Stimulated activated naive CD4-positive, alpha-beta T cell (primary cell): ENCODE measurements at regions not wholly inside any gene's neighbourhood (a gene's known extent, or its start where the extent isn't known, plus 50 kb on each side); places are given as distances from the start of the nearest gene placed in this dataset.
"Not testable (repeated sequence)": the region's sequence is repeated elsewhere in the genome, so short reads cannot be mapped to it uniquely, and the experiment has no call there.

Experiments
- DNase-seq, 6 experiments: peaks; one replicate each; lab custom pipeline; 2025; lab: John Stamatoyannopoulos, UW

DNA sequence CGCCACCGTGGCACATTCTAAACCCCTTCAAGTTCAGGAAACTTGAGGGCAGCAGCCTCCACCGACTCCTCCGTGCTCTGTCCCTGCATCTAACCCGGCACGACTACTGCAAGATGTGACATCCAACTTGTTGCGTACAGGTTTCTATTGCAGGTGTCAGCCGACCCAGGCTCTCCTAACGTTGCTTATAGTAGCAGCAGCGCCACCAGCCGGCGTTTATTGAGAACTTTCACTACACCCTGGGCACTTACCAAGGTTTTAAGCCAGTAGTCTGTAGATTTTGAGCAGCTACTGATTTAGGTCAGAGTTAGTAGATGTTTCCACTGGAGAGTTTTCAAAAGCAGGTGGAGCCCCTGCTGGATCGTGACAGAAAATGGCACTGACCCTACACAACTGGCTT is 200.6 kb upstream of the PRKX start:
- DNase-seq, result not testable (repeated sequence)

DNA sequence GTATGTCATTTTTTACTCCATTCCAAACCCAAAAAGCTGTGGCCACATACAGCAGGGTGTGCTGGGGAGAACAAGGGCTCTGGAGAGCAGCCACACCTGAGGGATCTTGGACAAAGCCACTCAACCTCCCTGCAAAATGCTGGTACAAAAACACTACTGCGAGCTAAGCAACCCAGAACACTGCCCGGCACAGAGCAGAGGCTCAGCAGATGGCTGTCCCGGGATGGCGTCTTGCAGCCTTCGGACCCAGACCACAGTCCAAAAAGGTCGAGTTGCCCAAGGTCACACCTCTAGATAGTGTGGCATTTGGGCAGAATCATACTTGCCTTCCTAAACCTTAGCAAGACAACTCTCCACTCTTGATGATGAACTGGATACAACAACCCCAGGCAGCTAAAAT is 197.6 kb upstream of the PRKX start:
- DNase-seq, result not testable (repeated sequence)

DNA sequence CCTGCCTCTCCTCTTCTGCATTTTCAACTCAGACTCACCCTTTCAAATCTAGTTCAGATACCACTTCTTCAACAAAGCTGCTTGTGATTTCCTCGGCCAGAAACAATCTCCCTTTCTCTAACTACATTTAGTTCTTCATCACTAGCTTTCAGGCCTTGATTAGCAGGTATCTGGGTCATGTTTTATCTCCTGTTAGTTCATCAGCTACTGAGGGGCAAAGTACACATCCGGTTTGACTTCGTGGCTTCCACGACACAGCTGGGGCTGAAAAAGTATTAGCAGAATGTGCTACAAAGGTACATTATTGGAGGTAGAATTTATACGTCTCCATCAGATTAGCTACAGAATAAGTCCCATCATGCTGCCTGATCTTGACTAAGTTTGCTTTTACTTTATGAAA is 197.2 kb upstream of the PRKX start:
- DNase-seq, result not testable (repeated sequence)

DNA sequence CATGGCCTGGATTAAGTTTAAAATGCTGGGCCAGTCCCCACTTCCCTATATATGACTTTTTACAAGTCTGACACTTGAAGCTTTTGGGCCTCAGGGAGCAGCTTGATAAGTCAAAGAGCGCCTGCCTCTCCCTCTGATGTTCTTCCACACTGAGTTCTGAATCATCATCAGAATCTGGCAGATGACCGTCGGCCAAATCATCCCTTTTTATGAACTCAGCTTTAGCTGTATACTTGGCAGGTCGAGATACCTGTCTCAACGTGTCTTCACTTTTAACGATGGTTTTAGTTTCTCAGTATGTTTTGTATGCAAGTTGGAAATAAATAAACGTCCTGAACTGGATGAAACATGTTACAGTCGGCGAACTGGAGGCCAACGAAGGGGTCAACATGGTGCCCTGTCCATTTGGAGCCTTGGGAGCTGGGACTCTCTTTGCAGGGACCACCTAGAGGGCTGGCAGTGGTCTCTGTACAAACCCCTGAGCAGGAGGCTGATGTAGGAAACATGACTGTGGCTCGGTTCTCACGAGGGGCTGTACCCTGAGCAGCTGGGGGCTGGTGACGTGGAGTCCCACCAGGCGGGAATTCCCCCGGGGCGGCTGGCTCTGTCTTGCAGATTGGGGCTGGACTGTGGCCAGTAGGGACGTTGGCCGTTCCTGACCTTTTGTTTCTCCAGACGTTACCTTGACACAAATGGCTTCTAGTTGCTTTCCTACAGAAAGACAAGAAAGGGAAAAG is 192.2 kb upstream of the PRKX start:
- not testable (repeated sequence) for DNase-seq

DNA sequence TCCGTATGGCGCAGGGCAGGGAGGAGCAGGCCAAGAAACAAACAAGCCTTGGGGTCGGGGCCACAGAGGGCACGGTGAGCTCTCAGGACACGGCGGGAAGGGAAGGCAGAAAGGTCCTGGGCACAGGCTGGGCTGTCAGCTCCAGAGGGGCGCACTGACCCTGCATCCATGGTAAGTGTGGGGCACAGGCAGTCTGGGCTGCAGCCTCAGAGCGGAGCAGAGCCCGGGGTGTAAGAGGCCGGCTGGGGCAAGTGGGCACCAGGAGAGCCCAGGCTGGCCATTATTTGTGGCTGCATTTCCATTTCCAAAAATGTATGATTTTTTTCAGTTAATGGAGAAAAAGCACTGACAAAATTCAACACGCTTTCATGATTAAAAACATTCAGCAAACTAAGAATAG is 188.8 kb upstream of the PRKX start:
- DNase-seq, result not testable (repeated sequence)

DNA sequence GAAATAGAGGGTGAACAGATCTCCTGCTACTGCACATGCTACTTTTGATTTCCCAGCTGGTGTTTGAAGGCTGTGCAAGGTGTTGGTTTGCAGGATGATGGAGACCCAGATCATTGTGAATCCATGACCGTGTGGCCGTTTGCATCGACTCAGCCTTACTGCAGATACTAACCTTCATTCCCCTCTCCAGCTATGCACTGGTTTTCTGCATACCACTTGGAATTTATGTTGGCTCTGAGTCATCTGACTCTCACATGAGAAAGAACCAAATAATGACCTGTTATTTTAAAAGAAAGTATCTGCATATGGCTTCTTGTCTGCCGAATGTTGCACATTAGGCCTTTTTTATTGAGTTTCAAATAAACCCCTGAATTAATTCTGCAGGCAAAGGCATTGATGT is 183.3 kb upstream of the PRKX start:
- not testable (repeated sequence) for DNase-seq

DNA sequence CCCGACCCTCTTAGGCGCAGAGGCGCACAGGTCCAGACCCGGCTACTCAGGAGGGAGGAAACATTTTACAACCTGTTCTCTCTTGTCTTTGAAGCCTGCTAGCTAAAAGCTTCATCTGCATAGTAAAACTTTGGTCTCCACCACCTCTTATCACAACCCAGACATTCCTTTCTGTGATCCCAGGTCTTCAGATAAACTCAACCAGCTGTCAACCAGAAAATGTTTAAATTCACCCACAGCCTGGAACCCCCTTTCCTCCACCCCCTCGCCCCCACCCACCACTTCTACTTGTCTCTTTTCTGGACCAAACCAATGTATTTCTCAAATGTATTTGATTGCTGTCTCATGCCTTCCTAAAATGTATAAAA is 169.1 kb upstream of the PRKX start:
- DNase-seq, result not testable (repeated sequence)

DNA sequence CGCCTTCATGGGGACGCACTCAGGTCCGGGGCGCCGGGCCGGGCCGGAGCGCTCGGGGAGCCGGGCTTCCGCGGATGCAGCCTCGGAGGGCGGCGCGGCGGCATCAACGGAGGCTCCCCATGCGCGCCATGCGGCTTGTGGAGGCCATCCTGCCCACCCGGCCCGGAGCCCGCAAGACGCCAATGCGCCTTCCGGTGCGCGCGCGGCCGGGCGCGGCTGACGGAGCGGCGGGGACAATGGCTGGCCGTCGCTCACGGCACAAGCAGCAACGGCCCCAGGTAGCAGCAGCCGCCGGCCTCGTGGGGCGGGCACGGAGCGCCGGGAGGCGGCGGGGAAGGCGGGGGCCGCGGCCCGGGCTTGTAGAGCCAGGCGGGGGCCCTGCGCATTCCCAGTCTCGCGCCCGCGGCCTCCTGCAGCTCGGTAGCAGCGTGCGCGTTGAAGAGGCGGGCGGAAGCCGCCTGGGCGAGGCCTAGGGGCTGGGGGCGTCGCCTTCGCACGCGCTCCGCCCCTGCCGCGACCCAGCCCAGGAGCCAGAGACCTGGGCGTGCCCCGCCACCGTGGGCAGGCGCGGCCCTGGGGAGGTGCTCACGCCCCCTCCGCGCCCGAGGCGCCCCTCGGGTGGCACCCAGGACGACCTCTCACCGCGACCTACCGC is 168.6 kb upstream of the PRKX start:
- DNase-seq, result not testable (repeated sequence)

DNA sequence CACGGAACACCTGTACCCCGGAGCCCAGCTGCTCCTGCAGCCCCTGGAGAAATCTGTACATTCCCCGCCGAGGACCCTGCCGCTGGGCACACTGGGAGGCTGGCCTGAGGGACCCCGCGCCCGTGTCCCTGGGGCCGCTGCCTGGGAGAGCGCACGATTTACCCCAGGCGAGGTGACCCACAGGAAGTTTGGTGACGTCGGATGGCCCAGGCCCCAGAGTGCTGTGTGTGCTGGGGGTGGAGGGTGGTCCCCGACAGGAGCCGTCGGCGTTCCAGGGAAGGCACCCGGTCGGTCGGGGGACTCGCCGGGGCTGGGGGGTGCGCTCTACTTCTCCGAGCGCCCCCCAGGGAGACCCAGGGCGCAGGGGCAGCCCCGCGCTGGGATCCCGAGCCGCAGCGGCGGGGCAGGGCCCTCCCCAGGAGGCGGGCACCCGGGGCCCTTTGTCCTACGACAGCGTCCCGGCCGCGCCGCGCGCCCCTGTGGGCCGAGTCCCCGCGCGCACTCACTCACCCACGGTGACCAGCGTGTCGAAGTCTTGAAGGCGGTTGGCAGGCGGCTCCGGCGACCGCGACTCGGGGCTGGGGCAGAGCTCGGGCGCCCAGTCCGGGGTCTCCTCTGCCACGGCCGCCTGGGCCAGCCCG is 167.9 kb upstream of the PRKX start:
- DNase-seq, result not testable (repeated sequence)

DNA sequence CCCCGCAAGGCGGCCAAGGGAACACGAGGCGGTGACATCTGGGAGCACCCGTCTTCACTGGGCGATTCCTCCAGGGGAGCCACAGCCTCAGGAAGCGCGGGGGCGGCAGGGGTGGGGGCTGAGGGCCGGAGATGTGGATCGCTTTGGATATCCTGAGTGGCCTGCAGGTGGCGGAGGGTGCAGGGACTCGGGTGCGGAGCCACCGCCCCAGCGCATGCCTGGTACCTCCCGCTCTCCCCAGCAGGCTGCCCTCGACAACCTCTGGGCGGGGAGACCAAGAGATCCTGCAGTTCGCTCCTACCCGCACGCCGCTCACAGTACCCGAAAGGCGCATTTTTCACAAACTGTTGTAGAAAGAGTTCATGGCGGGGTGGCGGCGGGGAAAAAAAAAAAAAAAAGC is 162.9 kb upstream of the PRKX start:
- not testable (repeated sequence) for DNase-seq

DNA sequence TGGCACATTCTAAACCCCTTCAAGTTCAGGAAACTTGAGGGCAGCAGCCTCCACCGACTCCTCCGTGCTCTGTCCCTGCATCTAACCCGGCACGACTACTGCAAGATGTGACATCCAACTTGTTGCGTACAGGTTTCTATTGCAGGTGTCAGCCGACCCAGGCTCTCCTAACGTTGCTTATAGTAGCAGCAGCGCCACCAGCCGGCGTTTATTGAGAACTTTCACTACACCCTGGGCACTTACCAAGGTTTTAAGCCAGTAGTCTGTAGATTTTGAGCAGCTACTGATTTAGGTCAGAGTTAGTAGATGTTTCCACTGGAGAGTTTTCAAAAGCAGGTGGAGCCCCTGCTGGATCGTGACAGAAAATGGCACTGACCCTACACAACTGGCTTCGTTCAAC is 162.2 kb upstream of the PRKX start:
- not testable (repeated sequence) for DNase-seq

DNA sequence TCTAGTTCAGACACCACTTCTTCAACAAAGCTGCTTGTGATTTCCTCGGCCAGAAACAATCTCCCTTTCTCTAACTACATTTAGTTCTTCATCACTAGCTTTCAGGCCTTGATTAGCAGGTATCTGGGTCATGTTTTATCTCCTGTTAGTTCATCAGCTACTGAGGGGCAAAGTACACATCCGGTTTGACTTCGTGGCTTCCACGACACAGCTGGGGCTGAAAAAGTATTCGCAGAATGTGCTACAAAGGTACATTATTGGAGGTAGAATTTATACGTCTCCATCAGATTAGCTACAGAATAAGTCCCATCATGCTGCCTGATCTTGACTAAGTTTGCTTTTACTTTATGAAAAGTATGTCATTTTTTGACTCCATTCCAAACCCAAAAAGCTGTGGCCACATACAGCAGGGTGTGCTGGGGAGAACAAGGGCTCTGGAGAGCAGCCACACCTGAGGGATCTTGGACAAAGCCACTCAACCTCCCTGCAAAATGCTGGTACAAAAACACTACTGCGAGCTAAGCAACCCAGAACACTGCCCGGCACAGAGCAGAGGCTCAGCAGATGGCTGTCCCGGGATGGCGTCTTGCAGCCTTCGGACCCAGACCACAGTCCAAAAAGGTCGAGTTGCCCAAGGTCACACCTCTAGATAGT is 158.9 kb upstream of the PRKX start:
- DNase-seq, result not testable (repeated sequence)

DNA sequence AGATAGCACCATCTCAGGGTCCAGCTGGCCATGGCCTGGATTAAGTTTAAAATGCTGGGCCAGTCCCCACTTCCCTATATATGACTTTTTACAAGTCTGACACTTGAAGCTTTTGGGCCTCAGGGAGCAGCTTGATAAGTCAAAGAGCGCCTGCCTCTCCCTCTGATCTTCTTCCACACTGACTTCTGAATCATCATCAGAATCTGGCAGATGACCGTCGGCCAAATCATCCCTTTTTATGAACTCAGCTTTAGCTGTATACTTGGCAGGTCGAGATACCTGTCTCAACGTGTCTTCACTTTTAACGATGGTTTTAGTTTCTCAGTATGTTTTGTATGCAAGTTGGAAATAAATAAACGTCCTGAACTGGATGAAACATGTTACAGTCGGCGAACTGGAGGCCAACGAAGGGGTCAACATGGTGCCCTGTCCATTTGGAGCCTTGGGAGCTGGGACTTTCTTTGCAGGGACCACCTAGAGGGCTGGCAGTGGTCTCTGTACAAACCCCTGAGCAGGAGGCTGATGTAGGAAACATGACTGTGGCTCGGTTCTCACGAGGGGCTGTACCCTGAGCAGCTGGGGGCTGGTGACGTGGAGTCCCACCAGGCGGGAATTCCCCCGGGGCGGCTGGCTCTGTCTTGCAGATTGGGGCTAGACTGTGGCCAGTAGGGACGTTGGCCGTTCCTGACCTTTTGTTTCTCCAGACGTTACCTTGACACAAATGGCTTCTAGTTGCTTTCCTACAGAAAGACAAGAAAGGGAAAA is 153.8 kb upstream of the PRKX start:
- not testable (repeated sequence) for DNase-seq

DNA sequence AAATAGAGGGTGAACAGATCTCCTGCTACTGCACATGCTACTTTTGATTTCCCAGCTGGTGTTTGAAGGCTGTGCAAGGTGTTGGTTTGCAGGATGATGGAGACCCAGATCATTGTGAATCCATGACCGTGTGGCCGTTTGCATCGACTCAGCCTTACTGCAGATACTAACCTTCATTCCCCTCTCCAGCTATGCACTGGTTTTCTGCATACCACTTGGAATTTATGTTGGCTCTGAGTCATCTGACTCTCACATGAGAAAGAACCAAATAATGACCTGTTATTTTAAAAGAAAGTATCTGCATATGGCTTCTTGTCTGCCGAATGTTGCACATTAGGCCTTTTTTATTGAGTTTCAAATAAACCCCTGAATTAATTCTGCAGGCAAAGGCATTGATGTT is 144.9 kb upstream of the PRKX start:
- DNase-seq, result not testable (repeated sequence)

DNA sequence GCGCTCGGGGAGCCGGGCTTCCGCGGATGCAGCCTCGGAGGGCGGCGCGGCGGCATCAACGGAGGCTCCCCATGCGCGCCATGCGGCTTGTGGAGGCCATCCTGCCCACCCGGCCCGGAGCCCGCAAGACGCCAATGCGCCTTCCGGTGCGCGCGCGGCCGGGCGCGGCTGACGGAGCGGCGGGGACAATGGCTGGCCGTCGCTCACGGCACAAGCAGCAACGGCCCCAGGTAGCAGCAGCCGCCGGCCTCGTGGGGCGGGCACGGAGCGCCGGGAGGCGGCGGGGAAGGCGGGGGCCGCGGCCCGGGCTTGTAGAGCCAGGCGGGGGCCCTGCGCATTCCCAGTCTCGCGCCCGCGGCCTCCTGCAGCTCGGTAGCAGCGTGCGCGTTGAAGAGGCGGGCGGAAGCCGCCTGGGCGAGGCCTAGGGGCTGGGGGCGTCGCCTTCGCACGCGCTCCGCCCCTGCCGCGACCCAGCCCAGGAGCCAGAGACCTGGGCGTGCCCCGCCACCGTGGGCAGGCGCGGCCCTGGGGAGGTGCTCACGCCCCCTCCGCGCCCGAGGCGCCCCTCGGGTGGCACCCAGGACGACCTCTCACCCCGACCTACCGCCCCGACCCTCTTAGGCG is 130.2 kb upstream of the PRKX start:
- not testable (repeated sequence) for DNase-seq

DNA sequence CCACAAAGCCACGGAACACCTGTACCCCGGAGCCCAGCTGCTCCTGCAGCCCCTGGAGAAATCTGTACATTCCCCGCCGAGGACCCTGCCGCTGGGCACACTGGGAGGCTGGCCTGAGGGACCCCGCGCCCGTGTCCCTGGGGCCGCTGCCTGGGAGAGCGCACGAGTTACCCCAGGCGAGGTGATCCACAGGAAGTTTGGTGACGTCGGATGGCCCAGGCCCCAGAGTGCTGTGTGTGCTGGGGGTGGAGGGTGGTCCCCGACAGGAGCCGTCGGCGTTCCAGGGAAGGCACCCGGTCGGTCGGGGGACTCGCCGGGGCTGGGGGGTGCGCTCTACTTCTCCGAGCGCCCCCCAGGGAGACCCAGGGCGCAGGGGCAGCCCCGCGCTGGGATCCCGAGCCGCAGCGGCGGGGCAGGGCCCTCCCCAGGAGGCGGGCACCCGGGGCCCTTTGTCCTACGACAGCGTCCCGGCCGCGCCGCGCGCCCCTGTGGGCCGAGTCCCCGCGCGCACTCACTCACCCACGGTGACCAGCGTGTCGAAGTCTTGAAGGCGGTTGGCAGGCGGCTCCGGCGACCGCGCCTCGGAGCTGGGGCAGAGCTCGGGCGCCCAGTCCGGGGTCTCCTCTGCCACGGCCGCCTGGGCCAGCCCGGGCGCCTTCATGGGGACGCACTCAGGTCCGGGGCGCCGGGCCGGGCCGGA is 129.5 kb upstream of the PRKX start:
- DNase-seq, result peak in 2 of 6 experiments; percentile 19 to 40

DNA sequence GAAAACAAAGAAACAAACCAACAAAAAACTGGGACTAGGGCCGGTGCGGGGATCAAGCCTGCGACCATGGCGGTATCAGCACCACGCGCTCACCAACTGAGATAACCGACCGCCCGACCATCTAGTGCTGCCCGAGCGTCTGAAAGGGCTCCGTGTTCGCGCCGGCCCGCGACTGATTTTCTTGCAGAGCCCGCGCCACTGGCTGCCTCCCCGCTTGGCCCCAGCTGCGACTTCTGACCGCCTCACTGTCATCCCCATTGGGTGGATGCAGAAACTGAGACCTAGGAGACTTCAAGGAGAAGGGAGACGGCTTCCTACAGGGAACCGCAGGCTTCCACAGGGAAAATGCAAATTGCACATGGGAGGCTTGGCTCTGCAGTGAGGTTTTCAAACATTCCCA is 125.3 kb upstream of the PRKX start:
- not testable (repeated sequence) for DNase-seq

DNA sequence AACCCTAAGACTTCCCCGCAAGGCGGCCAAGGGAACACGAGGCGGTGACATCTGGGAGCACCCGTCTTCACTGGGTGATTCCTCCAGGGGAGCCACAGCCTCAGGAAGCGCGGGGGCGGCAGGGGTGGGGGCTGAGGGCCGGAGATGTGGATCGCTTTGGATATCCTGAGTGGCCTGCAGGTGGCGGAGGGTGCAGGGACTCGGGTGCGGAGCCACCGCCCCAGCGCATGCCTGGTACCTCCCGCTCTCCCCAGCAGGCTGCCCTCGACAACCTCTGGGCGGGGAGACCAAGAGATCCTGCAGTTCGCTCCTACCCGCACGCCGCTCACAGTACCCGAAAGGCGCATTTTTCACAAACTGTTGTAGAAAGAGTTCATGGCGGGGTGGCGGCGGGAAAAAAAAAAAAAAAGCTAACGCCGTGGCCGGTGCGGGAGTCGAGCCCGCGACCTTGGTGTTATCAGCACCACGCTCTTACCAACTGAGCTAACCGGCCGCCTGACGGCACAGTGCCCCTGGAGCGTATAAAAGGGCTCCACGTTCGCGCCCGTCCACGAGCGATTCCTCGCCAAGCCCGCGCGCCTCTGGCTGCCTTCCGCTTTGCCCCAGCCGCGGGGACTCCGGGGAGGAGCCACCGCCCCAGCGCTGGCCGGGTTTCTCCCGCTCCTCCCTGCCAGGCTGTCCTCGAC is 124.7 kb upstream of the PRKX start:
- not testable (repeated sequence) for DNase-seq

DNA sequence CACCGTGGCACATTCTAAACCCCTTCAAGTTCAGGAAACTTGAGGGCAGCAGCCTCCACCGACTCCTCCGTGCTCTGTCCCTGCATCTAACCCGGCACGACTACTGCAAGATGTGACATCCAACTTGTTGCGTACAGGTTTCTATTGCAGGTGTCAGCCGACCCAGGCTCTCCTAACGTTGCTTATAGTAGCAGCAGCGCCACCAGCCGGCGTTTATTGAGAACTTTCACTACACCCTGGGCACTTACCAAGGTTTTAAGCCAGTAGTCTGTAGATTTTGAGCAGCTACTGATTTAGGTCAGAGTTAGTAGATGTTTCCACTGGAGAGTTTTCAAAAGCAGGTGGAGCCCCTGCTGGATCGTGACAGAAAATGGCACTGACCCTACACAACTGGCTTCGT is 123.8 kb upstream of the PRKX start:
- DNase-seq, result not testable (repeated sequence)
